Upper lobe of left lung (tissue), 6 donors: ENCODE measurements at regions not wholly inside any gene's neighbourhood (a gene's known extent, or its start where the extent isn't known, plus 50 kb on each side); places are given as distances from the start of the nearest gene placed in this dataset.

Source experiments
- ATAC-seq, 2 donors: fragments of 200-7000 bp; cut with Tn5 transposase; one replicate each; pipeline ENCODE4 v1.9.1; 2022; ENCODE audit warnings: mild to moderate bottlenecking in 2 of 2, moderate library complexity in 2 of 2; ENCODE audit not compliant: low FRiP score in 2 of 2
- DNase-seq, 2 donors: peaks; one replicate each; pipeline ENCODE4 v3.0.0-alpha.2; 2019 to 2020
- H3K27ac ChIP-seq, 4 donors: fragments of 200-600 bp; sonication (generic); one replicate each; pipeline ENCODE4 v1.5.1; 2016 to 2019
- H3K27me3 ChIP-seq, 4 donors: fragments of 200-600 bp; sonication (generic); one replicate each; pipeline ENCODE4 v1.5.1; 2017 to 2019
- H3K36me3 ChIP-seq, 4 donors: fragments of 200-600 bp; sonication (generic); one replicate each; pipeline ENCODE4 v1.5.1; 2016 to 2019
- H3K4me1 ChIP-seq, 4 donors: fragments of 200-600 bp; sonication (generic); one replicate each; pipeline ENCODE4 v1.5.1; 2018 to 2019
- H3K4me3 ChIP-seq, 4 donors: fragments of 200-600 bp; sonication (generic); one replicate each; pipeline ENCODE4 v1.5.1; 2017 to 2019; ENCODE audit warnings: mild to moderate bottlenecking in 2 of 4, moderate library complexity in 1 of 4
- H3K9me3 ChIP-seq, 4 donors: fragments of 200-600 bp; sonication (generic); one replicate each; pipeline ENCODE4 v1.5.1; 2018 to 2019
- CTCF ChIP-seq, 6 experiments: fragments of 450-650 bp in 4 of 6; fragments of 200-600 bp in 2 of 6; sonication (generic) in 2 of 6; IDR thresholded peaks; one replicate each; pipeline ENCODE4 v1.5.1; 2016 to 2019; ENCODE audit warnings: antibody characterized with exemption in 6 of 6
- EP300 ChIP-seq, 4 donors: sonication (generic); formaldehyde crosslinking; IDR thresholded peaks; one replicate each; pipeline ENCODE4 v1.5.1; 2017; ENCODE audit warnings: antibody characterized with exemption in 4 of 4, control low read depth in 2 of 4
- POLR2A ChIP-seq, 4 donors: fragments of 450-650 bp; IDR thresholded peaks; one replicate each; pipeline ENCODE4 v1.5.1; 2016 to 2017; ENCODE audit warnings: antibody characterized with exemption in 4 of 4, mild to moderate bottlenecking in 2 of 4
- POLR2AphosphoS5 ChIP-seq, 2 donors: sonication (generic); formaldehyde crosslinking; IDR thresholded peaks; one replicate each; pipeline ENCODE4 v1.5.1; 2017; ENCODE audit warnings: antibody characterized with exemption in 2 of 2
- WGBS, 2 donors: methylation state at CpG; one replicate each; pipeline ENCODE4 v1.1.5; 2017 to 2018; 5-methylcytosine and 5-hydroxymethylcytosine counted together
- donor health status: DM: no; HTN: no; CAD: no; lungs with moderate emphysema.
- donor health status: DM: no; HTN: yes; CAD: no; lungs with severe emphysema.

- H3K4me3 ChIP-seq, result no peak overlapping the region
- H3K9me3 ChIP-seq, result no peaks in the 10 kb centered on the region
- H3K36me3 ChIP-seq, result no peaks in the 10 kb centered on the region
- H3K4me1 ChIP-seq, result no peaks in the 10 kb centered on the region
- no peak for DNase-seq
- no peak for ATAC-seq
- no peaks in the 10 kb centered on the region for H3K27me3 ChIP-seq
- H3K27ac ChIP-seq, result no peak overlapping the region
- TF ChIP-seq POLR2AphosphoS5 (IDR thresholded peaks at IDR 0.05), result no peak
- no peak for TF ChIP-seq POLR2A (IDR thresholded peaks at IDR 0.05)
- no peak for TF ChIP-seq CTCF (IDR thresholded peaks at IDR 0.05)
- TF ChIP-seq EP300 (IDR thresholded peaks at IDR 0.05), result no peak
These were observed 631.6 kb upstream of the CAMK1G start for GRCh38 chr1:208951908-208952307.

GRCh38 chr1:208962867-208963266 is 620.6 kb upstream of the CAMK1G start:
- Histone ChIP-seq H3K9me3 (peaks cover 9 to 20% (median 11%) of the 10 kb centered on the region in 4 donors), H3K27me3 (no peaks in the 10 kb centered on the region), H3K27ac (no peak overlapping the region), H3K36me3 (no peaks in the 10 kb centered on the region), H3K4me1 (no peaks in the 10 kb centered on the region), H3K4me3 (no peak overlapping the region)
- DNase-seq (no peak), ATAC-seq (no peak)
- TF ChIP-seq EP300 (IDR thresholded peaks at IDR 0.05) (no peak), CTCF (IDR thresholded peaks at IDR 0.05) (no peak), POLR2A (IDR thresholded peaks at IDR 0.05) (no peak), POLR2AphosphoS5 (IDR thresholded peaks at IDR 0.05) (no peak)

DNA sequence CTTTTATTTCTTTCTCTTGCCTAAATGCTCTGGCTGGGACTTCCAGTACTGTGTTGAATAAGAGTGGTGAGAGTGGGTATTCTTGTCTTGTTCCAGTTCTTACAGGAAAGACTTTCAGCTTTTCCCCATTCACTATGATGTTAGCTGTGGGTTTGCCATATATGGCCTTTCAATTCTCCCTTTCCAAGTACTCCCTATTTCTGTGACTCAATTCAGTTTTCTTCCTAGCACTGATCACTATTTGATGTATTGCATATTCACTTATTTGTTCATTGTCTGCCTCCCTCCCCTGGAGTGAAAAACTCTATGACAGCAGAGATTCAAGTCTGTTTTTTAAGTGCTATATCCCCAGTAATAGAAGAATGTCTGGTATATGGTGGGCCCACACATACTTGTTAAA is 618.2 kb upstream of the CAMK1G start:
- TF ChIP-seq POLR2AphosphoS5 (IDR thresholded peaks at IDR 0.05) (no peak), EP300 (IDR thresholded peaks at IDR 0.05) (no peak), POLR2A (IDR thresholded peaks at IDR 0.05) (no peak)
- H3K4me3 ChIP-seq, result no peak overlapping the region
- no peaks in the 10 kb centered on the region for H3K4me1 ChIP-seq
- no peaks in the 10 kb centered on the region for H3K27me3 ChIP-seq
- no peaks in the 10 kb centered on the region for H3K36me3 ChIP-seq
- ATAC-seq (no peak), DNase-seq (no peak)
- H3K9me3 ChIP-seq, result no peaks in the 10 kb centered on the region
- H3K27ac ChIP-seq, result no peak overlapping the region

- ATAC-seq (no peak), DNase-seq (no peak)
- H3K36me3 ChIP-seq, result no peaks in the 10 kb centered on the region
- no peak for TF ChIP-seq POLR2A (IDR thresholded peaks at IDR 0.05)
- TF ChIP-seq CTCF (IDR thresholded peaks at IDR 0.05), result no peak
- TF ChIP-seq POLR2AphosphoS5 (IDR thresholded peaks at IDR 0.05), result no peak
- TF ChIP-seq EP300 (IDR thresholded peaks at IDR 0.05), result no peak
- WGBS, 2 donors, result 87 to 90% methylated on average over 4 of the region's 4 CpGs
- H3K9me3 ChIP-seq, result no peaks in the 10 kb centered on the region
- H3K4me1 ChIP-seq, result no peaks in the 10 kb centered on the region
- H3K27me3 ChIP-seq, result no peaks in the 10 kb centered on the region
- no peak overlapping the region for H3K27ac ChIP-seq
- no peak overlapping the region for H3K4me3 ChIP-seq
These were observed 616.2 kb upstream of the CAMK1G start for GRCh38 chr1:208967334-208967733.

- DNase-seq (no peak), ATAC-seq (no peak)
- no peaks in the 10 kb centered on the region for H3K27me3 ChIP-seq
- TF ChIP-seq POLR2AphosphoS5 (IDR thresholded peaks at IDR 0.05) (no peak), POLR2A (IDR thresholded peaks at IDR 0.05) (no peak), CTCF (IDR thresholded peaks at IDR 0.05) (no peak), EP300 (IDR thresholded peaks at IDR 0.05) (no peak)
- H3K27ac ChIP-seq, result no peak overlapping the region
- no peaks in the 10 kb centered on the region for H3K9me3 ChIP-seq
- no peaks in the 10 kb centered on the region for H3K4me1 ChIP-seq
- 85 to 88% methylated on average over 4 of the region's 4 CpGs for WGBS, 2 donors
- H3K36me3 ChIP-seq, result no peaks in the 10 kb centered on the region
- H3K4me3 ChIP-seq, result no peak overlapping the region
These were observed 608.8 kb upstream of the CAMK1G start for GRCh38 chr1:208974717-208975116.
